Epithelial cell of proximal tubule (primary cell): ENCODE measurements at regions not wholly inside any gene's neighbourhood (a gene's known extent, or its start where the extent isn't known, plus 50 kb on each side); places are given as distances from the start of the nearest gene placed in this dataset.
A peak's percentile ranks its signal among the peaks of the same experiment; 100 is the strongest.

Experiments
- DNase-seq: peaks from one replicate; pipeline ENCODE4 v3.0.0-alpha.2; 2011; ENCODE audit warnings: low read depth
- H3K4me3 ChIP-seq: 2 replicates; pipeline ENCODE4 v1.5.1; 2011; ENCODE audit warnings: low read depth, mild to moderate bottlenecking, low read length
- TF ChIP-seq, protein P1 (sequence below): conservative IDR thresholded peaks from 2 replicates; pipeline ENCODE4 v1.5.1; 2012; ENCODE audit warnings: low read depth, mild to moderate bottlenecking, low read length

DNA sequence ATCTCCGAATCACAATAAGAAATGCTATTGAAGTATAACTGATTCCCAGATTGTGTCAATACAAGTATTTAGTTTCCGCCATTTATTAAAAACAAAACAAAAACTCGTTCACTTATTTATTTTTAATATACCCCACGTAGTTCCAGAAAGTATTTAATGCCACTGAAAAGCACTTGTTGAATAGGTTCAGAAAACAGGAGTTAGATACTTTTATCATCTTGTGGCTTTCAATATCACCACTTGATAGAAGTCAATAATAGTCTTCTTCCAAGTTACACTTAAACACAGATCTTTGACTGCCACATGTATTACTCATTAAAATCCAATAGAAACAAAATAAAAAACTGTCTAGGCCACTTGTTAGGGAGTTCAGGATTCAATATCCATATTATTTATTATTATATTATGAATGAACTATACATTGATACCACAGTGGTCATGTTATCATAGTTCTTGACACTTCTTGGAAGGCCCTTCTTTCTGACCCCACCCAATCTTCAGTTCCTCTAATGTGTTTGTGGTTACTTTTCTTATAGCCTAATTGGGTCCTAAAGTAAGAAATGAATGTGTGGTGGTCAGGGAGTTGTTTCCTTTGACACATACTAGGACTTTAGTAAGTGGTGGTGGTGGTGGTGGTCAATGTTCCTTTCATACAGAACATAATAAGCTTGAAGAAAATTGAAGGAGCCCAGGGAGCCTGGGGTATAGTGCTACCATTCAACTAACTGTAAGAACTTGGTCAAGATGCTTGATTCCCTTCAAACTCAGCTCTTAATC lies 221.3 kb upstream of the ITGA4 start:
- TF ChIP-seq, protein P1, sequence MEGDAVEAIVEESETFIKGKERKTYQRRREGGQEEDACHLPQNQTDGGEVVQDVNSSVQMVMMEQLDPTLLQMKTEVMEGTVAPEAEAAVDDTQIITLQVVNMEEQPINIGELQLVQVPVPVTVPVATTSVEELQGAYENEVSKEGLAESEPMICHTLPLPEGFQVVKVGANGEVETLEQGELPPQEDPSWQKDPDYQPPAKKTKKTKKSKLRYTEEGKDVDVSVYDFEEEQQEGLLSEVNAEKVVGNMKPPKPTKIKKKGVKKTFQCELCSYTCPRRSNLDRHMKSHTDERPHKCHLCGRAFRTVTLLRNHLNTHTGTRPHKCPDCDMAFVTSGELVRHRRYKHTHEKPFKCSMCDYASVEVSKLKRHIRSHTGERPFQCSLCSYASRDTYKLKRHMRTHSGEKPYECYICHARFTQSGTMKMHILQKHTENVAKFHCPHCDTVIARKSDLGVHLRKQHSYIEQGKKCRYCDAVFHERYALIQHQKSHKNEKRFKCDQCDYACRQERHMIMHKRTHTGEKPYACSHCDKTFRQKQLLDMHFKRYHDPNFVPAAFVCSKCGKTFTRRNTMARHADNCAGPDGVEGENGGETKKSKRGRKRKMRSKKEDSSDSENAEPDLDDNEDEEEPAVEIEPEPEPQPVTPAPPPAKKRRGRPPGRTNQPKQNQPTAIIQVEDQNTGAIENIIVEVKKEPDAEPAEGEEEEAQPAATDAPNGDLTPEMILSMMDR = no peak
- no peak for DNase-seq
- no peak overlapping the region for H3K4me3 ChIP-seq

DNA sequence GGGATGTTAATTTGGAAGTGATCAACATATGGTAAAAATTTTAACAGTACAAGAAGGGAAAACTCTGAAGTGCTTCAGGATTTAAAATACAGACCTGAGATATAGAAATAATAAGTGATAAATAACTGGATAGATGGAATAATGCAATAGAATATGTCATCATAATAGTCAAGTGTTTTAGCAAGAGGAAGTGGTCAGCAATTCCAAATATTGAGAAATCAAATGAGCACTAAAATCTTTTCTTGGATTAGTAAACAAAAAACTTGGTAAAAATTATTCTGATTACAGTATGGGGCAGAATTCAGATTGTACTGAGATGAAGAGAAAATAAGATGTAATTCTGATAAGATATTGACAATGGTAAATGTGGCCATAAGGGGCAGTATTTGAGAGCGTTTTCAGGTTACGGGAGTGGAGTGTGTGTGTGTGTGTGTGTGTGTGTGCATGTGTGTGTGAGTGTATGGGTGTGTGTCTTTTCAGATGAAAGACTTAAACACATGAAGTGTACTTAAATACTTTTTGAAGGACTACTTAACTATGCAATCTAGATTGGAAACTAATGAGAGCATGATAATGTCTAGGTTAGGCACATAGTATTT lies 217.9 kb upstream of the ITGA4 start:
- TF ChIP-seq, protein P1 = peak; percentile 38
- H3K4me3 ChIP-seq = no peak overlapping the region
- no peak for DNase-seq

DNA sequence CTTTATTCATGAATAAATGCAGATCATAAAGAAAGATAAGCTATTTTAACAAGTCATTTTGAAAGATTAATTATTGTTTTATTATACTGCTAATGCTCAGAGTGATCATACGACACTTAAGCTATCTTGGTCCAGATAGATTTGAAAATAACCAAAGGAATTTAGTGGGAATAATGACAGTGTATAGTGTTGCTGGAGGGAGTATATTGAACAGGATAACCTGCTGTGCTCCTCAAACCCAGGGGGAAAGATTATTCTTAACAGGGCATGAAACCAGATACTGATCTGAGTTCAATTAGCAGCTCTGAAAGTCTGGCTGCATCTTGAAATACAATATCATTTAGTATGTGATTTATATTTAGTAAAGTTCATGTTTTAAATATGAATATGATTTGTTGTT lies 216.3 kb upstream of the ITGA4 start:
- TF ChIP-seq, protein P1 = no peak
- DNase-seq = no peak
- no peak overlapping the region for H3K4me3 ChIP-seq

DNA sequence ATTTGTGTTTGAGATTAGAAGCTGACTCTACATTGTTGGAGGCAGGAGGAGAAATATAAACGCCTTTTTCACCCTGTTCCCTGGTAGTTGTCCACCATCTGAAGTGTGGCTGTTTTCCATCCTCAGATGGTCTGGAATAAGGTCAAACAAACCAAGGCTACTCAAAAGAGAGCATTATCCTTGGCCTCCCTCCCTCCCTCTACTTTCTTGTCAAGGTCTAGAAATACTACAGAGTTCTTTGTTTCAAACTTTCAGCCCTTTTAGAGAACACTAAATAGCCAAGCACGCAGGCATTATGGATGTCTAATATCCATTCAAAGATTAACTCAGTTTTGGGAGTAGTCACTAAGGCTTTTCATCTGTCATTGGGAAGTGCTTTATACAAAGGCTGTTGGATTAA lies 215.8 kb upstream of the ITGA4 start:
- TF ChIP-seq, protein P1 = no peak
- no peak overlapping the region for H3K4me3 ChIP-seq
- no peak for DNase-seq

DNA sequence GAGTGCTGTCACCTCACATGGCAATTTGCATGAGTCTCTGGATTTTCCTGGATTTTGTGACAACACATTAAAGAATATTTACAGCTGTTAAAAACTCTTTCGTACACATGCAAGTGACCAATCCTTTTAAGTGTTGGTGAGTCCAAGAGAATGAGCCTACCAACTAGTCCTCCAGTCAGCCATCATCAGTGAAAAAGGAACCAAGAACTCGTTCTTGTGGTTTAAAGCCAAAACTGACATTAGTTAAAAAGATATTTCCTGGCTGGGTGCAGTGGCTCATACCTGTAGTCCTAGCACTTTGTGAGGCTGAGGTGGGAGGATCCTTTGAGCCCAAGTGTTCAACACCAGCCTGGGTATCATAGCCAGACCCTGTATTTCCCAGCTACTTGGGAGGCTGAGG lies 215.4 kb upstream of the ITGA4 start:
- no peak overlapping the region for H3K4me3 ChIP-seq
- TF ChIP-seq, protein P1 = no peak
- no peak for DNase-seq

- DNase-seq = no peak
- H3K4me3 ChIP-seq = no peak overlapping the region
- TF ChIP-seq, protein P1 = no peak
Observed at GRCh38 chr2:181242262-181242661, 214.9 kb upstream of the ITGA4 start.

DNA sequence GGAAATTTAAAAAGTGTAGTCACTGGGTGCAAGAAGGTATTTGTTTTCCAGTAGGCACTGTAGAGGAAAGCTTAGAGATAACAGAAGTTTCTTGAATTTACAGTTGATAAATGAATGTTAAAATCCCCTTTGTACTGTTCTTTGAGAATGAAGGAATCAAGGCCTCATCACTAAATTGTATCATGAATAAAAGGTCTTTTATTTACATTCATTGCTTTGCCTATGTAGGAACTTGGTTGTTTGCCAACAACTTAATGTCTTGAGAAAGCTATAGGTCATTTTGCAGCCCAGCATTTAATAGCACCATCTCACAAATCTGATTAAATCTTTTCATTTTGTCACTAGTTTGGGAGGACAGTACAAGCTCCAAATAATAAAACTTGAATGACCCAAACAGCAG lies 213.9 kb upstream of the ITGA4 start:
- TF ChIP-seq, protein P1 = no peak
- no peak for DNase-seq
- no peak overlapping the region for H3K4me3 ChIP-seq
